Suppressor macrophage (primary cell): ENCODE measurements at regions not wholly inside any gene's neighbourhood (a gene's known extent, or its start where the extent isn't known, plus 50 kb on each side); places are given as distances from the start of the nearest gene placed in this dataset.

ENCODE experiments used
- DNase-seq, 4 experiments: peaks; one replicate each; pipeline ENCODE4 v3.0.0-alpha.2; 2020 to 2022

DNA sequence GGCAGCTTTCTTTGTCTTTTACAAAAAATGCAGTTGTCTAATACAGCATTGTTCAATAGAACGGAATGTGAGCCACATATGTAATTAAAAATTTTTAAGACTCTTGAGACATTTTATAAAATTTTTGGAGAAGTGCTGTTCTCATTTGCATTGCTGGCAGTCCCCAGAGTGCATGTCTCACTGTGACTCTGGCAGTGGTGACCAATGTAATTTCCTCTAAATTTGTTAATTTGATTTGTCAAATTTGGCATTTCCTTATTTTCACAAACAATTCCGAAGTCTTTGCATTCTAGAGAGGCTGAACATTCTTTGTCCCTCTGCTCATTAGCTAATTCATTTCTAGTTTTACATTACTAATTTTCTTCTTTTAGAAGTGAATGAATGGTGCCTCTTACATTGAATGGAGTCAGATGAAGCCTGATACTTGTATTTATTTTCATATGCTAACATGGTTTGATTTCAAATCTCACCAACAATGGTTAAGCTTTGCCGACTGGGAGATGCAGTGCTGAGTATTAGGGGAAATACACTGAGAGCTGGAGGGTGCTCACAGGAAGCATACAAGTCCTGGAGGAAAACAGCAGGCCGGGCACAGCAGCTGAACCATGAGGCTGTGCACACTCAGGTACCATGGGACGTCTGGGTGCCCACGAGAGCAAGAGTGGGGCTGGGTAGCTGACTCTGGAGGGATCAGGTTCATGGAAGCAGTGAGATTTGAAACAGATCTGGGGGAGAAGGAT is 68.5 kb upstream of the ARMC2 start:
- DNase-seq = peak; percentile 54 to 77 (median 64)

DNA sequence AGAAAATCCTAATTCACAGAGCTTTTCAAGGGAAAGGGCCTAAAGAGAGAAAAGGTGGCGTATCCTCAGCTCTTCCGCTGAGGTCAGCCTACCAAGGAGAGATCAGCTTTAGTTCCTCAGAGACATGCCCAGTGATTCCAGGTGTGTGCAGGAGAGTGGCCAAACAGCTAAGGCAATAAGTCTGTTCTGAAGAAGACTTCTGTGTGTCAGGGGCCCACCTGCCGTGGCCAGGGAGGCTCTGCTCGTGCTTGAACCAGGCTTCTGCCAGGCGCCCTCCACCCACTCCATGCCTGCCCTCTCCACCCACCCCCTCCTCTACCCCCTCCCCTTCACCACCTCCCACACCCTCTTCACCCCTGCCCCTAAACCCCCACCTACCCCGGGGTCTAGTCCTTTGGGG is 67.4 kb upstream of the ARMC2 start:
- DNase-seq = no peak

DNA sequence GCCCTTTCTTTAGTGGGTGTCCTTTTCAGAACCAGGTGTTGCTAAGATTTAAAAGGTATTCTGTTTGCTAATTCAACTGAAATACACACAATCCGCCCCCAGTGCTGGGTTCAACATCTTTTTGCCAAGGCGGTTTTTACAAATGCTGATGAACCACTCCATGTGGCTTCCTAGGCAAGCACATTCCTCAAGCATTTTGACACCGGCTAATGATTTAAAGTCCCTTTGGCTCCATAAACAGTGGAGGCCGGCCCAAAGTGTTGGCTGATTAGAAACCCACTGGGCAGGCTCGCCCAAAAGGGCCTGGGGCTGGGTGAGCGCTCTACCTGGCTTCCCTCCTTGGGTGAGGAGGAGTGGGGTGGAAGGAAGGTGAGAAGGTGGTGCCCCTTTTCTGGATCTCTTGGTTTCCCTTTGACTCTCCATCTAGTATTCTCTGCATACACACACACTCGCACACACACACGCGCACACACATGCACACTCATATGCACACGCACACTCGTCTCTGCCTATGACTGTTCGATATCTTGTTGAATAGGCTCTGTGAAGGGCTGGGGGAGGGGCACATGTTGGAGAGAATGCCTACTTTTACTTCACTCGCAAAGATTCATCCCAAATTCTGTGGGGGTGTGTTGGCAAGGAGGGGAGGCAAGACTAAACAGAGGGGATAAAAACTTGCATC is 66.7 kb upstream of the ARMC2 start:
- no peak for DNase-seq

DNA sequence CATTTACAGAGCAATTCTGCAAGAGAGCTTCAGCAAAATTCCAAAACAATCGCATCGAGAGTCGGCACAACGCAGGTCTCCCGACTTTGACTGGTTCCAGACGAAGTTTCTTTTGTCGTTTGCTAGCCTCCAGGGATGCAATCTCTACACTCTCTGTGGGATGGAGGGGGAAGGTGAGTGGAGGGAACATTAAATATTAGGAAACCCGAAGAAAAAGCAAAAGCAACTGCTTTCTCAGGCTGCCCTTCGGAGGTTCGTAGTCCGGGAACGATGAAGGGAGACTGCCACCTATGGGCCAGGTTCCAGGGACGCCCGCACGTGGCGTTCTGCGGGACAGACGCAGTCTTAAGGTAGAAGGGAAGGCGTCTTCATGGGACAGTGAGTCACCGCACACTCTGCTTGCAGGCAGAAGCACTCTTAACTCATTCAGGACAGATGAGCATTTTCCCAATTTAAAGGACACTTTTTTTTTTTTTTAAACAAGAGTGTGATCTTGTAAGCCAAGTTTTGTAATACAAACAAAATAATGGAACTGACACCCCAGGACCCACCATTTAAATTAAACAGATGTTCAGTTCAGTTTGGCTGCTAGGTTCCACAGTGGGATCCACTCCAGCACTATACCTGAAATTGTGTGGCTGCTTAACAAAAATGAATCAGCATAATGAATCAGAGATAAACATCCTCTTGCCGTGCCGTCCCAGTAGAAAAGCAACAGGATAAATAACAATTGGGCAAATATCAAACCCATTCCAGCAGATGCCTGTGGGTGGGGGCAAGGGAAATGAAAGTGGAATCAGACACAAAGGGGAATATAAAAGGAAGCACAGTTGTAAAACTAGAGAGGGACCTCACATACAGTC is 65.8 kb upstream of the ARMC2 start:
- peak; percentile 78 to 91 (median 84) for DNase-seq

DNA sequence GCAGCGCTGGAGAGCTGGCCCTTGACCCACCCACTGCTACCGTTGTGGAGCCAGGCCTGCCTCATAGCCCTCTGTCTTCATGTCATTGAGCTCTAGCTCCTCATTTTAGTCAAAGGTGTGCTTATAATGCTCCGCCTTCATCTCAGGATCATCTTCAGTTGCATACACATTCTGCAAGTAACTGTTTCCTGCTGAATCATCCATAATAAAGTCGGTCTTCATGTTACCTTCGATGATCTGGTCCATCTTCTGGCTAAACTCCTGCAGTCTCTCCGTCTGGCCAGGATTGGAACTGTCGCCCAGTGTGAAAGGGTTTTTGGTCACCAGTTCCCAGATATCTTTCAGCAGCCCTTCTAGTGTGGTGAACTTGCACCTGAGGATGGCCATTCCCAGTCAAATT is 62.6 kb upstream of the ARMC2 start:
- no peak for DNase-seq

DNA sequence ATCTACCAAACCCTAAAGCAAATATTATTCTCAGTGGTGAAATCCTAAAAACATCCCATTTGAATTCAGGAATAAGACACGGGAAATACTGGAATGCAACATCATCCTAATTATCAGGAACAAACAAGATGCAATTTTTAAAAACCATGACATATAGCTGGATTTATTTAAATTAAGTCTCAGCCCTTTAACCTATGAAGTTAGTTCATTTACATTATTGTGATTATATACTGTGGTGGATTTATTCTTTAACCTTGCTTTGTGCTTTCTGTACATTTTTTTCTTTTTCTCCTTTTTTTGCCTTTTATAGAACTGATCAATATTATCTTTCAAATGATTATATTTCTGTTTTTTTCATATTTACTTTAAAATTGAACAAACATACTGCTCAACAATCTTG is 59.8 kb upstream of the ARMC2 start:
- no peak for DNase-seq

DNA sequence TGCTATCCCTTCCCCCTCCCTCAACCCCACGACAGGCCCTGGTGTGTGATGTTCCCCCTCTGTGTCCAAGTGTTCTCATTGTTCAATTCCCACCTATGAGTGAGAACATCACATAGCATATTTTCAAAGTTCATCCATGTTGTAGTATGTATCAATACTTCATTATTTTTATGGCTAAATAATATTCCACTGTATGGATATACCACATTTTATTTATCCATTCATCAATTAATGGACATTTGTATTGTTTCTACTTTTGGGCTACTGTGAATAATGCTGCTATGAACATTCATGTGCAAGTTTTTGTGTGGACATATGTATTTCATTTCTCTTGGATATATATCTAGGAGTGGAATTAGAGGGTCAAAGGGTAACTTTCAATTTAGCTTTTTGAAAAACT is 58.7 kb upstream of the ARMC2 start:
- DNase-seq = no peak

DNA sequence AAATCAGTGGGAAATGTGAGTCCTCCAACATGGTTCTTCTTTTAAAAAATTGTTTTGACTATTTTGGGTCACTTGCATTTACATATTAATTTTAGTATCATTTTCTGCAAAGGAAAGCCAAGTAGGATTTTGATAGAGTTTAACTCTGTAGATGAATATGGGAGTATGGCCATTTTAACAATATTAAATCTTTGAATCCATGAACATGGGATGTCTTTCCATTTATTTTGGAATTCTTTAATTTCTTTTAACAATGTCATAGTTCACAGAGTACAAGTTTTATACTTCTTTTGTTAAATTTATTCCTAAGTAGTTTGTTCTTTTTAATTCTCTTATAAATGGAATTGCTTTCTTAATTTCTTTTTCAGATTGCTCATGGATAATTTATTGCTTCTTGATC is 56.5 kb upstream of the ARMC2 start:
- no peak for DNase-seq

DNA sequence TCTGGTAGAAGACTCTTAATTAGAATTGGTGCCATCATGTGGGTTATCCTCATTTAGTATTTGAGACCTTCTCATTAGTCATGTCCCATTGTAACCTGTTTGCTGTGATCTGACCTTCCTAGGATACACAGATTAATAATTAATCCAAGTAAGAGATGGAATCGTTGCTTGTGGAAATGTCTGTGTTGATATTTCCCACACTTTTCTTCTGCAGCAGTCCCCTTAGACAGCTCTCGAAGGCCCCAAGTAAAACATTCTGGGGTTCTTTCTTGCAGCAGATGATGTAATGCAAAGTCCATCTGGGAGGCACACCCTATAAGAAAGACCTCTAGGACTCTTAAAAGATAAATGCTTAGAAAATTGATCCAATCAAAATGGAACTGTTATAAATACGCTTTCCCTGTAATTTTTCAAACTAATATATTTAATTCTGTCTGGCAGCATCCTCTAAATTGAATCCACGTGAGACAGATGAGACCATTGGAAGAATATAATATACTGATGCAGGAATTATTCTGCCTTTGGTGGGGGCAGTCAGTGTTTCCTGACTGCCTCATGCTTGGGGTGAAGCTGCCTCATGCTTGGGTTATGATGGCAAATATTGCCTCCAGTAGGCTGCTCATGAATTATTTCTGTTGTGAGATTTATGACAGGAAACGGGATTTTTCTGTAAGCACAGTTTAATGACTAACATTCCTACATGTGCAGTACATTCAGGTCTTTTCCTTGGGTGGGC is 54.5 kb upstream of the ARMC2 start:
- DNase-seq = no peak

DNA sequence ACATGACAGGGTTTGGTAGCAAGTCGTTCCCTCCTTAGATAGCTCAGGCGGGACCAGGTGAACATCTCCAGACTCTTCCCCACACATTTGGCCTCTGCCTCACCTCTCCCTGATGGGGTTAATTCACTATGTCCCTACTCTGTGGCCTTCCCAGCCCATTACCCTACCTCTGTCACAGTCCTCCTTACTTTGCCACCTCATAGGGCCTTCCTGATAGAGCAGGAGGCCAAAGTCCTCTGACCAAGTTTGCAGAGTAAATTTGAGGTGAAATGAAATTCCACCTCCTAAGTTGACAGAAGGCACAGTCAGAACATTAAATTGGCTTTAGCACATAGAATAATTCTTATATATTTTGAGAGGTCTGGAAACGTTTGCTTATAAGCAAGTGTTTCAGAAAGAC is 53.1 kb upstream of the ARMC2 start:
- no peak for DNase-seq

DNA sequence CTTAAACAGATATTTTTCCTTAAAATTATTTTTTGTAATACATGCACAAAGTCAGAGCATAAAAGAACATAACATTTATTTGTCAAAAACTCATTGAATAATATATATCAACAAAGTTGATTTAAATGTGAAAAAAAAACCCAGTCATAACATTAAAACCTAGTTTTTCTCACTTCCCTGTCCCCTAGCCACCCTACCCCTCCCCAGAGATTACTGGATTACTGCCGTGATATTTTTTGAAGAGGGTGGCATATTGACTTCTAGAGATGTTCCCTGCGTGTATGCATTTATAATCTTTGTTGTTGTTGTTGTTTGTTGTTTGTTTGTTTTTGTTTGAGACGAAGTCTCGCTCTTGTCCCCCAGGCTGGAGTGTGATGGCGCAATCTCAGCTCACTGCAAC is 52.4 kb upstream of the ARMC2 start:
- no peak for DNase-seq

DNA sequence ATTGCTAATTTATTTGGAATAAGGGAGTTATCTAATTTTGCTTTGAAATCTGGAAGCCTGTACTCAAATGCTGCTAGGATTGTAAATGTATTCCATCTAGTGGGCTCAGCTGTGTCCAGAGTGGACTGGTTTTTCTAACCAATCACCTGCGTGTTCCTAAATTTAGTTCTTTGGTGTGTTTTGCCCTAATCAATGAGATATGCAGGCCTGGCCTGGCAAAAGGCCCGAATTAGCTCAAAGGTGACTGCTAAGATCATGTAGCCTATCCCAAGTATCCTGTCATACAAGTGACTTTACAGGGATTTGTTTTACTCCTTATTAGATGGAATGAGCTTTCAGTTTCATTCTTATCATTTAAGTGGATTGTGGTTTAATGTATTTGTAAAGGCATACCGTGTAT is 51.3 kb upstream of the ARMC2 start:
- no peak for DNase-seq

DNA sequence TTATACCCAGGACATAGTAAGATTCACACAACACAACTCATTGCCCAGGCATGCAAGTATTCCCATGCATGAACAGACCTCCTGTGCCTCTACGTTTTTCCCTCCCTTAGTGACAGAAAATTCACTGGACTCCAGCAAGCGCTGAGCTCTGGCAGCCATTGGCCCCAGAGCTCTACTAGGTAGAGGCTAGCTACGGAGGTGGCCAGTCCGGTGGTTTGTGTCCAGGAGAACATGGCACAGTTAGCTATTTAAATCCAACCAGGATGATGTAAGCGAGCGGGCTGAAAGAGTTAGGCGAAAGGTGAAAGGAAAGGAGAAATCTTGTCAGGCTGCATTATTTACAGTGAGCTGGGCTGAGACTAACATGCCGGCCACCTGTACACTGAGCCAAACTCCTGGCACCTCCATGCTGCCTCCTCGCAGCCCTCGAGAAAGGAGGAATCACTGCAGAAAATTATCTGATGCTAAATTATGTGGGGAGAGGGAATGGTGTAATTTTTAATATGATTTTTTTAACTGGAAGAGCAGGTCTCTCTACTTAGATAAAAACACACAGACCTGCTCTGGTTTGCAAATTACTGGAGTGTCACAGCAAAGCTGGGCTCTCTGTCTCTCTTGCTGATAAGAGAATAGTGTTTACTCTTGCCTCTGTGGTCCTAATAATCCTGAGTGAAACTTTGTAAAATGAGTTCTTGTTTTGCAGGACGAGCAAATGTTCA is 50.1 kb upstream of the ARMC2 start:
- peak in 1 of 4 experiments; percentile 13 for DNase-seq
